ENCODE measurements at regions not wholly inside any gene's neighbourhood (a gene's known extent, or its start where the extent isn't known, plus 50 kb on each side); places are given as distances from the start of the nearest gene placed in this dataset.

- Histone ChIP-seq H3K27ac (no peak overlapping the region), H3K4me1 (peaks cover 0 to 15% (median 0%) of the 10 kb centered on the region in 9 donors), H3K36me3 (no peaks in the 10 kb centered on the region), H3K27me3 (no peaks in the 10 kb centered on the region), H3K4me3 (no peak overlapping the region), H3K9me3 (no peaks in the 10 kb centered on the region)
- ATAC-seq (no peak), DNase-seq (no peak)
- intact Hi-C loops (cut with DNase I) = no loop called here
- TF ChIP-seq CTCF (IDR thresholded peaks at IDR 0.05) = no peak
These were observed 185.5 kb downstream of the ZNF330 start for GRCh38 chr4:141406237-141406636.

- Histone ChIP-seq H3K9me3 (no peaks in the 10 kb centered on the region), H3K4me3 (no peak overlapping the region), H3K4me1 (peaks cover 0 to 7% (median 0%) of the 10 kb centered on the region in 9 donors), H3K36me3 (no peaks in the 10 kb centered on the region), H3K27me3 (no peaks in the 10 kb centered on the region), H3K27ac (no peak overlapping the region)
- DNase-seq (no peak), ATAC-seq (no peak)
- 94 to 96% methylated on average over 5 of the region's 5 CpGs for WGBS, 2 donors
- intact Hi-C loops (cut with DNase I) = no loop called here
- no peak for TF ChIP-seq CTCF (IDR thresholded peaks at IDR 0.05)
These were observed 188.9 kb downstream of the ZNF330 start for GRCh38 chr4:141409556-141409955.

- H3K27ac ChIP-seq = no peak overlapping the region
- ATAC-seq (no peak), DNase-seq (no peak)
- intact Hi-C loops (cut with DNase I) = no loop called here
- no peaks in the 10 kb centered on the region for H3K9me3 ChIP-seq
- TF ChIP-seq CTCF (IDR thresholded peaks at IDR 0.05) = no peak
- H3K36me3 ChIP-seq = no peaks in the 10 kb centered on the region
- H3K4me3 ChIP-seq = no peak overlapping the region
- no peaks in the 10 kb centered on the region for H3K27me3 ChIP-seq
- H3K4me1 ChIP-seq = peaks cover 0 to 14% (median 0%) of the 10 kb centered on the region in 9 donors
- WGBS, 2 donors = 85 to 87% methylated on average over 4 of the region's 4 CpGs
These were observed 190.1 kb downstream of the ZNF330 start for GRCh38 chr4:141410839-141411238.

GRCh38 chr4:141411936-141412335, 191.2 kb downstream of the ZNF330 start:
- H3K27me3 ChIP-seq = no peaks in the 10 kb centered on the region
- H3K9me3 ChIP-seq = no peaks in the 10 kb centered on the region
- H3K4me1 ChIP-seq = peaks cover 0 to 14% (median 0%) of the 10 kb centered on the region in 9 donors
- 90 to 94% methylated on average over 1 of the region's 1 CpG for WGBS, 2 donors
- no peak overlapping the region for H3K27ac ChIP-seq
- H3K36me3 ChIP-seq = no peaks in the 10 kb centered on the region
- intact Hi-C loops (cut with DNase I) = no loop called here
- DNase-seq = no peak
- no peak for ATAC-seq
- TF ChIP-seq CTCF (IDR thresholded peaks at IDR 0.05) = no peak
- no peak overlapping the region for H3K4me3 ChIP-seq

GRCh38 chr4:141413366-141413765, 192.7 kb downstream of the ZNF330 start:
- 56 to 70% methylated on average over 2 of the region's 2 CpGs for WGBS, 2 donors

More at GRCh38 chr4:141413366-141413765, 192.7 kb downstream of the ZNF330 start:
- no peak for TF ChIP-seq CTCF (IDR thresholded peaks at IDR 0.05)
- DNase-seq = no peak
- ATAC-seq = no peak
- Histone ChIP-seq H3K36me3 (no peaks in the 10 kb centered on the region), H3K27ac (no peak overlapping the region), H3K27me3 (no peaks in the 10 kb centered on the region), H3K4me1 (peaks cover 0 to 14% (median 0%) of the 10 kb centered on the region in 9 donors), H3K9me3 (no peaks in the 10 kb centered on the region), H3K4me3 (no peak overlapping the region)
- intact Hi-C loops (cut with DNase I) = no loop called here

All from heart right ventricle (tissue), 16 donors.